Frontal cortex (tissue), 3 donors: ENCODE measurements at regions not wholly inside any gene's neighbourhood (a gene's known extent, or its start where the extent isn't known, plus 50 kb on each side); places are given as distances from the start of the nearest gene placed in this dataset.
"Not testable (repeated sequence)": the region's sequence is repeated elsewhere in the genome, so short reads cannot be mapped to it uniquely, and the experiment has no call there.

Source experiments
- DNase-seq, 2 donors: peaks; one replicate each; pipeline ENCODE4 v3.0.0; 2012; ENCODE audit warnings: low spot score in 2 of 2
- FAIRE-seq: peaks from 2 replicates; lab custom pipeline; 2012; peaks lifted over from hg19 to GRCh38; lab: Jason Lieb, UNC
- donor health status: control.
- donor health status: control.
- donor health status: control.

DNA sequence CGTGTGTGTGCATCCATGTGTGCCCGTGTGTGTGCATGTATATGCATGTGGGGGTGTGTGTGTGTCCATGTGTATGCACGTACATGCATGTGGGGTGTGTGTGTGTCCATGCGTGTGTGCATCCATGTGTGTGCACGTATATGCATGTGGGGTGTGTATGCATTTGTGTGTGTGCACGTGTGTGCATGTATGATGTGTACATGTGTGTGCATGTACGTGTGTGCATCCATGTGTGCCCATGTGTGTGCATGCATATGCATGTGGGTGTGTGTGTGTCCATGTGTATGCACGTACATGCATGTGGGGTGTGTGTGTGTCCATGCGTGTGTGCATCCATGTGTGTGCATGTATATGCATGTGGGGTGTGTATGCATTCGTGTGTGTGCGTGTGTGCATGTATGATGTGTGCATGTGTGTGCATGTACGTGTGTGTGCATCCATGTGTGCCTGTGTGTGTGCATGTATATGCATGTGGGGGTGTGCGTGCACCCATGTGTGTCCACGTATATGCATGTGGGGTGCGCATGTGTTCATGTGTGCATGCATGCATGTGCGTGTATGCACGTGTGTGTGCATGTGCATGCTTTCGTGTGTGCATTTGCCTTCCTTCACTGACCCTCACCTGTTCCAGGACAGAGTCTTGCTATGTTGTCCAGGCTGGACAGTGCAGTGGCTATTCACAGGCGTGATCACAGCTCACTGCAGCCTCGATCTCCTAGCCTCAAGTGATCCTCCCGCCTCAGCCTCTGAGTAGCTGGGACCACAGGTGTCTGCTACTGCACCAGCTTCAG is 129.6 kb upstream of the TNRC6C start:
- DNase-seq (no peak), FAIRE-seq (no peak)

GRCh38 chr17:77829843-77830799 is 128.4 kb upstream of the TNRC6C start:
- FAIRE-seq (no peak), DNase-seq (peak in 1 of 2 donors; percentile 71)

GRCh38 chr17:77830816-77831473 is 127.6 kb upstream of the TNRC6C start:
- no peak for FAIRE-seq
- DNase-seq: no peak

GRCh38 chr17:77831474-77832179 is 126.9 kb upstream of the TNRC6C start:
- FAIRE-seq (no peak), DNase-seq (no peak)

DNA sequence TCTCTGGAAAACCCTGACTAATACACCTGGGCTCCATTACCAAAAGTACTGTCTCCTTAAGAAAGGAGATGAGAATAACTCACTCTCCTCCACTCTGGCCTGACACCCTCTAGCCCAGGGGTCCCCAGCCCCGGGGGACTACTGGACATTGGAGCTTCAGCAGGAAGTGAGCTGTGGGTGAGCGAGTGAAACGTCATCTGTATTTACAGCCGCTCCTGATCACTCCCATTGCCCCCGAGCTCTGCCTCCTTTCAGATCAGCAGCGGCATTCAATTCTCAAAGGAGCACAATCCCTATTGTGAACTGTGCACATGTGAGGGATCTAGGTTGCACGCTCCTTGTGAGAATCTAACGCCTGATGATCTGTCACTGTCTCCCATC is 126.3 kb upstream of the TNRC6C start:
- no peak for DNase-seq
- FAIRE-seq: no peak

- DNase-seq: no peak
- no peak for FAIRE-seq
Observed at GRCh38 chr17:77833769-77834168, 124.7 kb upstream of the TNRC6C start.

GRCh38 chr17:77834170-77835115 is 124.1 kb upstream of the TNRC6C start:
- FAIRE-seq: no peak
- DNase-seq: peak in 1 of 2 donors; percentile 66

- no peak for FAIRE-seq
Observed at GRCh38 chr17:77836557-77837041, 121.9 kb upstream of the TNRC6C start.

GRCh38 chr17:77837072-77837471 is 121.4 kb upstream of the TNRC6C start:
- DNase-seq, FAIRE-seq: not testable (repeated sequence)

More at GRCh38 chr17:77836557-77837041, 121.9 kb upstream of the TNRC6C start:
- DNase-seq: no peak

DNA sequence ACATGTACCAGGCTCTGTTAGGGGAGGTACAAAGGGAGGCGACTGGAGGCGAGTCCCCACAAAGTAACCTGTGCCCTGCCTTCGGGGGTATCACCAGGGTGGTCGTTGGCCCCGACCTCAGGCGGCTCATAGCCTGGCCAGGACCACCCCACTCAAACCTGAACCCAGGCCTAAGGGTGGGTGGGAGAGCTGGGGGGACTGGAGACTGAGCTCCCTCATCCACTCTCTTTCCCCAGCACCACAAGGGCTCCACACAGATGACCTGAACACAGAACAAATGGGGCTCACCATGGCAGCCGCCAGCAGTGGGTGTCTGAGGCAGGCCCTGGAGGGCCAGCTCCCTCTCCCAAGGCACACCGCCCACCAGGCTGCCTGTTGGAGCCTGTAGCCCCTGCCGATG is 120.6 kb upstream of the TNRC6C start:
- DNase-seq: no peak

DNA sequence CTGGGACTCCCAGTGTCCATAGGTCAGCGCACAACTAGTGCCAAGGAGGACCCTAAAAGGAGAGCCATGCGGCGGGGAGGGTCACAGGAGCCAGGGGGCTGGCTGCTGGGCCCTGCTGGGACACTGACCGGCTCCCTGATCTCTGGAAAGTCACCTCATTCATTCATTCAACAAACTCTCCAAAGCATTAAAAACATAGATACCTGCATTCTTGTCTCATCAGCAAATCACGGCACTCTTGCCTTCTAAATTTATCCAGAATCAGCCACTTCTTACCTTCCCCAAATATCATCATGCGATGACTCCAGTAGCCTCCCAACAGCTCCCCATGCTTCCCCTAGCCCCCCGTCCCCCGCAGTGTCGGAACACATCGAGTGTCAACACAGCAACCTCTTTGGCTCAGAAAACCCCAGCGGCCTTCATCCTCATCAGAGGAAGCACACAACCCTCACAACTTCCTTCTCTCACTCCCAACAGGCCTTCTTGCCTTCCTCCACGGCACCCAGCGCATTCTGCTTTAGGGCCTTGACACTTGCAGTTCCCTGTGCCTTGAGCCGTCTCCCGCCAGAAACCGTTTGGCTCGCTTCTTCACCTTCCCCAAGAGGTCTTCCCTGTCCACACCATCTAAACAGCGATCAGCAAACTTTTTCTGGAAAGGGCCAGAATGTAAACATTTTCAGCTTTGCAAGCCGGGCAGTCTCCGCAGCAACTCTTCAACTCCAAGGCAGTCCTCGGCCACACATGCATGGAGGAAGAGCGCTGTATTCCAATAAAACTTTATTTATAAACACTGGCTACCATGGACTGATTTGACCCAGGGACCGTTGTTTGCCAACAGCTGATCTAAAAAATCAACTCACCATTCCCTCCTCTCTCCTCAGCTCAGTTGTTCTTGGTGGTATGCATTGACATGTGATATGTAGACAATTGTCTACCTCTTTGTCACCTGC is 119.5 kb upstream of the TNRC6C start:
- no peak for DNase-seq
- FAIRE-seq: no peak

More for the DNA sequence above, 120.6 kb upstream of the TNRC6C start:
- no peak for FAIRE-seq

- no peak for DNase-seq
- FAIRE-seq: no peak
Observed at GRCh38 chr17:77839698-77840512, 118.6 kb upstream of the TNRC6C start.

GRCh38 chr17:77840513-77841165 is 117.9 kb upstream of the TNRC6C start:
- FAIRE-seq: no peak
- DNase-seq: no peak

GRCh38 chr17:77841742-77842527 is 116.6 kb upstream of the TNRC6C start:
- FAIRE-seq (no peak), DNase-seq (no peak)

DNA sequence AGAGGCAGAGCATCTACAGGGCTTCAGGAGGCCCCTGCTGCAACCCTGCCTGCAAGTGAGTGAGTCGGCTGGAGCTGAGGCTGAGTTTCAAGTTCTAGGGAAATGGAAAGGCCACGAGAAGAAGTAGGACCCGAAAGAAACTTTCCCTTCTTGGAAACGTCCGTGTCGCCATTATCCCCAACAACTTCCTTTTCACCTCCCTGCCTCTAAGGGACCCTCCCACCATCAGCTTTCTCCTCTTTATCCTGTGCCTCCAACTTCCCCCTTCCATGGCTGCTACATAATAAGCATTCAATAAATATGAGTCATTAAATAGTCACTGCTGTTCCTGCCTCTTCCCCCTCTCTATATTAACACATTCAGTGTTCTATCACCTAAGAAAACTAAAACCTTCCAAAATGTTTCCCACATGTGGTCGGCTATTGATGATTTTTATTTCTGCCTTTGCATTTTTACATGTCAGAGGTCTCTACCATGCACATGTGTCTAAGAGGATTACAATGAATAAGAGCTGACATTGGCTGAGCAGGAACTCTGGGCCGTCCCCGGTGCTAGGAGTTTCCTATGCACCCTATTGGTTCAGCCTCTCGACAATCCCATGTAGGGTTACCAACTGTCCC is 115.9 kb upstream of the TNRC6C start:
- no peak for FAIRE-seq
- no peak for DNase-seq
